ENCODE measurements at regions not wholly inside any gene's neighbourhood (a gene's known extent, or its start where the extent isn't known, plus 50 kb on each side); places are given as distances from the start of the nearest gene placed in this dataset.

GRCh38 chr18:34606851-34607250 is 103.2 kb upstream of the DTNA start:
- TF ChIP-seq CTCF (IDR thresholded peaks at IDR 0.05; ENCODE audit: low read length) (no peak), EZH2phosphoT487 (IDR thresholded peaks at IDR 0.05; ENCODE audit: low read length) (no peak)

All from MM.1S (cell line).